Colonic mucosa (tissue), 4 donors: ENCODE measurements at regions not wholly inside any gene's neighbourhood (a gene's known extent, or its start where the extent isn't known, plus 50 kb on each side); places are given as distances from the start of the nearest gene placed in this dataset.

ENCODE experiments used
- DNase-seq: peaks from one replicate; pipeline ENCODE4 v3.0.0-alpha.2; 2020
- H3K27ac ChIP-seq: fragments of 200-600 bp; one replicate; pipeline ENCODE4 v1.8.0; 2021
- H3K27me3 ChIP-seq: fragments of 200-600 bp; one replicate; pipeline ENCODE4 v1.8.0; 2021
- H3K36me3 ChIP-seq: fragments of 200-600 bp; one replicate; pipeline ENCODE4 v1.8.0; 2021
- H3K4me1 ChIP-seq: fragments of 200-600 bp; one replicate; pipeline ENCODE4 v1.8.0; 2021; ENCODE audit warnings: mild to moderate bottlenecking
- H3K4me3 ChIP-seq: fragments of 200-600 bp; one replicate; pipeline ENCODE4 v1.8.0; 2021
- H3K9ac ChIP-seq, 2 donors: one replicate each; pipeline ENCODE4 v1.7.0; 2013; ENCODE audit warnings: control low read depth in 2 of 2, low read depth in 2 of 2, low read length in 2 of 2
- H3K9me3 ChIP-seq: fragments of 200-600 bp; one replicate; pipeline ENCODE4 v1.8.0; 2021
- CTCF ChIP-seq: fragments of 200-600 bp; IDR thresholded peaks from one replicate; pipeline ENCODE4 v1.8.0; 2022; ENCODE audit warnings: antibody characterized with exemption, mild to moderate bottlenecking
- intact Hi-C: fragments of 100-400 bp; cut with DNase I; formaldehyde crosslinking; loops from one replicate; pipeline ENCODE4 v1.14.1; 2022
- donor health status: healthy.
- donor health status: DM: no; HTN: no; CAD: no.
- donor health status: DM: no; HTN: no; CAD: no.

- Histone ChIP-seq H3K4me3 (no peak overlapping the region), H3K27me3 (no peaks in the 10 kb centered on the region), H3K4me1 (no peaks in the 10 kb centered on the region), H3K9me3 (no peaks in the 10 kb centered on the region), H3K27ac (no peak overlapping the region), H3K9ac (no peak overlapping the region), H3K36me3 (no peaks in the 10 kb centered on the region)
- no peak for TF ChIP-seq CTCF
- DNase-seq: no peak
- intact Hi-C loops: no loop called here
Observed at GRCh38 chr10:126738001-126738400, 67.5 kb upstream of the C10orf90 start.

- no peaks in the 10 kb centered on the region for H3K9me3 ChIP-seq
- no peak overlapping the region for H3K4me3 ChIP-seq
- no peak for DNase-seq
- TF ChIP-seq CTCF: no peak
- no peaks in the 10 kb centered on the region for H3K36me3 ChIP-seq
- H3K27me3 ChIP-seq: no peaks in the 10 kb centered on the region
- H3K4me1 ChIP-seq: no peaks in the 10 kb centered on the region
- no peak overlapping the region for H3K9ac ChIP-seq
- intact Hi-C loops: no loop called here
- no peak overlapping the region for H3K27ac ChIP-seq
Observed at GRCh38 chr10:126744571-126744970, 74.1 kb upstream of the C10orf90 start.

GRCh38 chr10:126749015-126749655 lies 78.6 kb upstream of the C10orf90 start:
- intact Hi-C loops: no loop called here
- peak; percentile 75 for DNase-seq
- peak; percentile 48 for TF ChIP-seq CTCF

GRCh38 chr10:126754966-126755365 lies 84.5 kb upstream of the C10orf90 start:
- no peak overlapping the region for H3K9ac ChIP-seq
- H3K27me3 ChIP-seq: no peaks in the 10 kb centered on the region
- no peak for DNase-seq
- intact Hi-C loops: loop anchor here (10.0 kb wide), 1 partner anchor 770 kb away; no protein-coding TSS in a partner anchor
- no peaks in the 10 kb centered on the region for H3K36me3 ChIP-seq
- H3K4me3 ChIP-seq: no peak overlapping the region
- H3K4me1 ChIP-seq: no peaks in the 10 kb centered on the region
- H3K9me3 ChIP-seq: no peaks in the 10 kb centered on the region
- TF ChIP-seq CTCF: no peak
- H3K27ac ChIP-seq: no peak overlapping the region

More at GRCh38 chr10:126749015-126749655, 78.6 kb upstream of the C10orf90 start:
- no peak overlapping the region for H3K27ac ChIP-seq
- no peaks in the 10 kb centered on the region for H3K36me3 ChIP-seq
- H3K4me1 ChIP-seq: no peaks in the 10 kb centered on the region
- no peaks in the 10 kb centered on the region for H3K9me3 ChIP-seq
- H3K9ac ChIP-seq: no peak overlapping the region
- H3K4me3 ChIP-seq: no peak overlapping the region
- H3K27me3 ChIP-seq: no peaks in the 10 kb centered on the region

- no peak overlapping the region for H3K9ac ChIP-seq
- H3K4me1 ChIP-seq: no peaks in the 10 kb centered on the region
- no peak overlapping the region for H3K27ac ChIP-seq
- intact Hi-C loops: loop anchor here (10.0 kb wide), 1 partner anchor 774 kb away; no protein-coding TSS in a partner anchor
- TF ChIP-seq CTCF: no peak
- no peak overlapping the region for H3K4me3 ChIP-seq
- H3K9me3 ChIP-seq: no peaks in the 10 kb centered on the region
- no peak for DNase-seq
- H3K27me3 ChIP-seq: no peaks in the 10 kb centered on the region
- H3K36me3 ChIP-seq: no peaks in the 10 kb centered on the region
Observed at GRCh38 chr10:126758867-126759266, 88.4 kb upstream of the C10orf90 start.
